Right kidney (tissue), 1 donor: ENCODE measurements at regions not wholly inside any gene's neighbourhood (a gene's known extent, or its start where the extent isn't known, plus 50 kb on each side); places are given as distances from the start of the nearest gene placed in this dataset.
A peak's percentile ranks its signal among the peaks of the same experiment; 100 is the strongest.
"Not testable (repeated sequence)": the region's sequence is repeated elsewhere in the genome, so short reads cannot be mapped to it uniquely, and the experiment has no call there.

Experiments used
- DNase-seq: peaks from one replicate; pipeline ENCODE4 v3.0.0-alpha.2; 2016

GRCh38 chr12:56872366-56872765, 61.8 kb downstream of the SDR9C7 start:
- no peak for DNase-seq

- no peak for DNase-seq
Observed at GRCh38 chr12:56867216-56867615, 67.0 kb downstream of the SDR9C7 start.

- no peak for DNase-seq
Observed at GRCh38 chr12:56866493-56866892, 67.7 kb downstream of the SDR9C7 start.

- DNase-seq: no peak
Observed at GRCh38 chr12:56864318-56864717, 69.9 kb downstream of the SDR9C7 start.

- DNase-seq: no peak
Observed at GRCh38 chr12:56863789-56864188, 70.4 kb downstream of the SDR9C7 start.

- no peak for DNase-seq
Observed at GRCh38 chr12:56862264-56862663, 71.9 kb downstream of the SDR9C7 start.

- DNase-seq: not testable (repeated sequence)
Observed at GRCh38 chr12:56853392-56853978, 80.7 kb downstream of the SDR9C7 start.

GRCh38 chr12:56851462-56851861, 82.7 kb downstream of the SDR9C7 start:
- DNase-seq: no peak

GRCh38 chr12:56840922-56841321, 77.8 kb downstream of the HSD17B6 start:
- DNase-seq: no peak

- peak; percentile 24 for DNase-seq
Observed at GRCh38 chr12:56839915-56840325, 76.8 kb downstream of the HSD17B6 start.

GRCh38 chr12:56839489-56839848, 76.3 kb downstream of the HSD17B6 start:
- no peak for DNase-seq

GRCh38 chr12:56838621-56839488, 75.7 kb downstream of the HSD17B6 start:
- DNase-seq: peak; percentile 30
